HL-60 (cell line): ENCODE measurements at regions not wholly inside any gene's neighbourhood (a gene's known extent, or its start where the extent isn't known, plus 50 kb on each side); places are given as distances from the start of the nearest gene placed in this dataset.

Experiments
- DNase-seq, 2 experiments: peaks; one replicate each; pipeline ENCODE4 v3.0.0-alpha.2; 2010 to 2020; ENCODE audit warnings: low read depth in 1 of 2, low spot score in 1 of 2
- H3K27ac ChIP-seq: fragments of 250-450 bp; sonication (Bioruptor Pico); replicated peaks from 2 replicates; pipeline ENCODE4 v1.5.1; 2020; ENCODE audit warnings: mild to moderate bottlenecking, moderate library complexity
- H3K27me3 ChIP-seq: fragments of 250-450 bp; sonication (Bioruptor Pico); 2 replicates; pipeline ENCODE4 v1.5.1; 2021; ENCODE audit warnings: mild to moderate bottlenecking, moderate library complexity; ENCODE audit not compliant: insufficient read depth, poor library complexity, severe bottlenecking
- H3K4me3 ChIP-seq: replicated peaks from 2 replicates; pipeline ENCODE4 v1.5.1; 2011; ENCODE audit warnings: mild to moderate bottlenecking, control low read depth, low read length; ENCODE audit not compliant: insufficient read depth
- GABPA ChIP-seq: IDR thresholded peaks from 2 replicates; pipeline ENCODE4 v1.6.1; 2012; ENCODE audit warnings: low read depth
- POLR2AphosphoS5 ChIP-seq: IDR thresholded peaks from 2 replicates; pipeline ENCODE4 v1.6.1; 2012; ENCODE audit warnings: low read depth
- REST ChIP-seq: IDR thresholded peaks from 2 replicates; pipeline ENCODE4 v1.6.1; 2012; ENCODE audit warnings: low read depth; ENCODE audit not compliant: insufficient replicate concordance
- SPI1 ChIP-seq: IDR thresholded peaks from 2 replicates; pipeline ENCODE4 v1.6.1; 2012; ENCODE audit warnings: low read depth, mild to moderate bottlenecking, borderline replicate concordance
- TF ChIP-seq, protein P1 (sequence below): IDR thresholded peaks from one replicate; pipeline ENCODE4 v1.5.1; 2011; ENCODE audit warnings: low read length, control low read depth, inconsistent platforms; ENCODE audit not compliant: insufficient read depth

DNA sequence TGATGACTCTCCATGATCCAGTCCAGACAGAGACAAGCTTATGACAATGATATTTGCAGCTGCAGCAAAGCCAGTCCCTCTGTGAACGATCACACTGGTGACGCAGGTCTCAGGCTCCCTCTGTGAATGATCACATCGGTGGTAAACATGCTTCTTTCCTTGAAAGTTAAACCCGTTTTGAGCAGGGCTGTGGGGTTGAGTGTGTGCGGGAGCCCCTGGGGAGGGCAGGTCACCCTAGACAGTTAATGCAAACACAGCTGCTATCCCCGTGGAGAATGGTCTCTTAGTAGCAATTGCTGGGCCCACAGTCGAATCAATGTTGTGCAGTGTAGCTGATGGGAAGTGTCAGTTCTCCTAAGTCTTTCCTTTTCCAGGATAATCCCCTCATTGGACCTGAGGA is 71.0 kb upstream of the KIRREL3 start:
- no peak for DNase-seq
- Histone ChIP-seq H3K27me3 (no peaks in the 10 kb centered on the region), H3K4me3 (no peak overlapping the region), H3K27ac (no peak overlapping the region)
- TF ChIP-seq SPI1 (no peak), REST (no peak), GABPA (no peak), POLR2AphosphoS5 (no peak)
- TF ChIP-seq, protein P1, sequence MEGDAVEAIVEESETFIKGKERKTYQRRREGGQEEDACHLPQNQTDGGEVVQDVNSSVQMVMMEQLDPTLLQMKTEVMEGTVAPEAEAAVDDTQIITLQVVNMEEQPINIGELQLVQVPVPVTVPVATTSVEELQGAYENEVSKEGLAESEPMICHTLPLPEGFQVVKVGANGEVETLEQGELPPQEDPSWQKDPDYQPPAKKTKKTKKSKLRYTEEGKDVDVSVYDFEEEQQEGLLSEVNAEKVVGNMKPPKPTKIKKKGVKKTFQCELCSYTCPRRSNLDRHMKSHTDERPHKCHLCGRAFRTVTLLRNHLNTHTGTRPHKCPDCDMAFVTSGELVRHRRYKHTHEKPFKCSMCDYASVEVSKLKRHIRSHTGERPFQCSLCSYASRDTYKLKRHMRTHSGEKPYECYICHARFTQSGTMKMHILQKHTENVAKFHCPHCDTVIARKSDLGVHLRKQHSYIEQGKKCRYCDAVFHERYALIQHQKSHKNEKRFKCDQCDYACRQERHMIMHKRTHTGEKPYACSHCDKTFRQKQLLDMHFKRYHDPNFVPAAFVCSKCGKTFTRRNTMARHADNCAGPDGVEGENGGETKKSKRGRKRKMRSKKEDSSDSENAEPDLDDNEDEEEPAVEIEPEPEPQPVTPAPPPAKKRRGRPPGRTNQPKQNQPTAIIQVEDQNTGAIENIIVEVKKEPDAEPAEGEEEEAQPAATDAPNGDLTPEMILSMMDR: no peak

DNA sequence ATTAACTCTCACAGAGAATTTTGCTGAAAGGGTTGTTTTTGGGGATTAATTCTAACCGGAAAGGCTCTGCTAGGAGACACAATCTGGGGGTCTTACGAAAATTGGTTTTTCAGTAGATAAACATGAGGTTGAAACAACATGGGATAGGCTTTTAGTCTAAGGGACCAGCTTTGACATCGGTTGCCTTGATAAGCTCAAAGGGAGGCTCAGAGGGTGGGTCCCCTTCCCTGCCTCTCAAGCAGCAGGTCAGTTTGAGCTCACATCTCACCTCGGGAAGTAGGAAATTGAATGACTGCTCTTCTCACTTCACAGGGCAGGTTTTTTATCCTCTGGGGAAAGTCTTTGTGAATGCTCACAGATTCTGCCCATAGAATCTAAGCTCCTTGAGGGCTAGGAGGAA is 70.2 kb upstream of the KIRREL3 start:
- Histone ChIP-seq H3K4me3 (no peak overlapping the region), H3K27ac (no peak overlapping the region), H3K27me3 (no peaks in the 10 kb centered on the region)
- no peak for TF ChIP-seq GABPA
- TF ChIP-seq, protein P1: no peak
- no peak for TF ChIP-seq SPI1
- no peak for TF ChIP-seq REST
- no peak for TF ChIP-seq POLR2AphosphoS5
- DNase-seq: no peak

GRCh38 chr11:127066401-127067090 is 66.0 kb upstream of the KIRREL3 start:
- DNase-seq: no peak
- H3K27me3 ChIP-seq: no peaks in the 10 kb centered on the region
- no peak for TF ChIP-seq REST
- no peak overlapping the region for H3K4me3 ChIP-seq
- H3K27ac ChIP-seq: no peak overlapping the region
